GM19023 (cell line): ENCODE measurements at regions not wholly inside any gene's neighbourhood (a gene's known extent, or its start where the extent isn't known, plus 50 kb on each side); places are given as distances from the start of the nearest gene placed in this dataset.
"Not testable (repeated sequence)": the region's sequence is repeated elsewhere in the genome, so short reads cannot be mapped to it uniquely, and the experiment has no call there.

Source experiments
- ATAC-seq: cut with Tn5 transposase; IDR thresholded peaks from one replicate; pipeline ENCODE4 v1.9.1; 2021; ENCODE audit warnings: mild to moderate bottlenecking, moderate library complexity; ENCODE audit not compliant: unreplicated experiment

DNA sequence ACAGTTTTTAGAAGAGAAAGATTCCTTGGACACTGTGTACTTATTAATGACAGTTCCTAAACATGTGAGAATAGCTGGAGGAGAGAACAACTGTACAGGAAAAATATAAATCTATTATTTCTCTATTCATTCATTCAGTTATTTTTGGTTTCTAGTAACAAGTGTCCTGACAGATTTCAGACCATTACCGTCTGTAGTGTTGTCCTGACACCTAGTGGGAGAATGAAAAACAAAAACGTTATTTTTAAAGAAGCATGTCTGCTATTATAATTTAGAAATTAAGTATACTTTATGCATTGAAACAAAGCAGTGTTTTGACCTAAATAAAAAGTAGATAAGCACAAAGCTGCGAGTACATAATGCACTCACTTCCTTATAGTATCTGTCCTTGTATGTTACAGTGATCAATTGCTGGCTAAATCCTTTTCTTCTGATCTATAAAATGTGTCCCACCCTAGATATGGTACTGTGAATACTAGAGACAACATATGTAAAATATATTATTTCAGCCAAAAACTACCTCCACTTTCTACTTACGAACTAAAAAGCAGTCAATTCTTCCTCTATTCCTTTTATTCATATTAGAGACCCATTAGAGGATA is 575.6 kb downstream of the ARL4A start:
- no peak for ATAC-seq

DNA sequence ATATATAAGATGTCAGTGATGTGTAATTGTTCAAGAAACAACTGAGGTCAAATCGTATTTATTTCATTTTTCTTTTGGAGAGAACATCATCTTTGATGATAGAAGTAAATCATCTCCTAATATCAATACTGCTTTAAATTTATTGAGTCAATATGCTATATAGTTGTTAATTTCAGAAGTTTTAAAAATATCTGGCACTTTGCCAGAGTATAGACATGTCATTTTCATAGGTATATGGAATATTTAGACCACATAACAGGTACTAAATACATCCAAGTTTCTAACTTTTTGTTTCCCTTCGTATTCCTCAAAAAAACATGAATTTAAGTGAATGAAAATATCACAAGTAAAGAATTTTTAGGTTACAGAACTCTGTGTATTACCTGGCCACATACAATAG is 577.8 kb downstream of the ARL4A start:
- ATAC-seq = no peak

- not testable (repeated sequence) for ATAC-seq
Observed at GRCh38 chr7:13274205-13274604, 586.8 kb downstream of the ARL4A start.

DNA sequence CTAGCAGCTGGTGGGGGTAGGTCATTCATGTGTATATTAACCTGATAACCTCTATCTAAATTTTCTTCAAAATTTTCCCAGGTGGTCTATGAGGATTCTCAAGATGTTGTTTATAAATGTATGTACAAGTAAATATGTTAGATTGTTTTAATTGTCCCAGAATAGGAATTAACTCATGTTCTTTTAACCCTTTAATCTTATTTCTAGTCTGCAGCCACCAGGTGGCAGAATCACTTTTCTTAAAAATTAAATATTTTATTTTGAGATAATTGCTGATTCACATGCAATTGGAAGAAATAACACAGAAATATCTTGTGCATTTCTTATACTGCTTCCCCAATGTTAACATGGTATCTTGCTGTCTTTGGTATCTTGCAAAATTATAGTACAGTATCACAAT is 589.5 kb downstream of the ARL4A start:
- no peak for ATAC-seq

GRCh38 chr7:13278020-13278419 is 590.6 kb downstream of the ARL4A start:
- ATAC-seq = no peak

DNA sequence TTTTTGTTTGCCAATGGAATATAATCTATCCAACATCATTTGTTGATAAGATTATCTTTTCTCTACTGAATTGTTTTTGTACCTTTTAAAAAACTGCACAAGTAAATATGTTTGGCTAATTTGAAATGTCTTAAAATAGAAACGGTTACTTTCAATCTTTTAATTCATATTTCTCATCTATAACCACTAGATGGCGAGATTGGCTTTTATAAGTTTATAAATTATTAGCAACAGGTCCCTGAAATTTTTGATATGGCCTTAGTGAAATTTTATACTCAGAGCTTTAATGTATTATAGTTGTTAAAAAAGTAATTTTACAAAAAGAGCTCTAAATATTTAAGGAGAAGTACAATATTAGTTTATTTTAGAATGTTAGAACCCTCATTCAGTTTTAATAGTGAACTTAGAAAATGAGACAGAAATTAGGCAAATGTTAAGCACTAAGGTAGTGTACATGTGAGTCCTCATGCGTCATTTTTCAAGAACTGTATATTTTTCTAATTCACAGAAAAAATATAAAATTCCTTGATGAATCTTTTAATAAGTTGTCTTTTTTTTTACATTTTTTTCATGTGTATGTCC is 592.5 kb downstream of the ARL4A start:
- ATAC-seq = no peak

DNA sequence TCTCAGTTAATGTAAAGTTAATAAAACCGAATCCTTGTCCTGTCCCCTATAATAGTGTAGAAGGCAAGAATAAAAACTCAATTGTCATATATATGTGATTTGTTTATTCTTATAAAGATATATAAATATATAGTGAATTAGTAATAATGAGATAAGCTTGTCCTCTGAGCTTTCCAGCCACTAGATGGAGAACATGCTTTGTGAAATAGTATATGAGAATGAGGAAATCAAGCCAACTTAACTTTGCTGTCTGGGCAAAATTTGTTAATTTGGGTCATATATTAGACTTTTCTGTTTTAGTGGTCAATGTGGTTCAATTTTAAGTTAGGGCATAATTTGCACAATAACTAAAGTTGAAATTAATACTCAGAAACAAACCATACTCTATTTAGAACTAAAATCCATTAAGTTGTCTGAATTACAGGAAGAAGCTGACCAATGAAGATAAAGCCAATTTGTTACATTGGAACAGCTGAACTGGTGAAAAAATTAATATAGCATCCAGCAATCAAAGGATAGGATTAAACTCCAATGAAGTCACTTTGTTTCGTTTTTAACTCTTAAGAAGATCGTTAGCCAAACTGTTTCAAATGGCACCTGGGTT is 595.0 kb downstream of the ARL4A start:
- no peak for ATAC-seq

DNA sequence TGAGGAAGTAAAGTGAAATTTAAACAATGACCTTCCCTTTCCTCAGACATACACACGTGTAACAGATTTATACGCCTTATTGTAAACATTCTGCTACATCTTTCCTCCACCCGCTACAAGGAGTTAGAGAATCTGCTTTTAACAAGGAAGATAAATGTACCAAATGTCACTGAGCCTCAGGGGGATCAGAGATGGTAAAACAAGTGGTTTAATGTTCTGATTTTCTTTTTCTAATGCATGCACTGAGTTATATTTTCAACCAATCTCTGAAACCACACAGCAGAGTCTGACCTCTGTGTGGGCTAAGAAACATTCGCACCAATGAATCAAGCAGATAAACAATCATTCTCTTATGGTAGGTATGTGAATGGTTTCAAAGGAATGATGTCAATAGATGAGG is 599.5 kb downstream of the ARL4A start:
- ATAC-seq = no peak

- ATAC-seq = no peak
Observed at GRCh38 chr7:13288516-13288915, 601.1 kb downstream of the ARL4A start.

- ATAC-seq = no peak
Observed at GRCh38 chr7:13290975-13291374, 603.5 kb downstream of the ARL4A start.

DNA sequence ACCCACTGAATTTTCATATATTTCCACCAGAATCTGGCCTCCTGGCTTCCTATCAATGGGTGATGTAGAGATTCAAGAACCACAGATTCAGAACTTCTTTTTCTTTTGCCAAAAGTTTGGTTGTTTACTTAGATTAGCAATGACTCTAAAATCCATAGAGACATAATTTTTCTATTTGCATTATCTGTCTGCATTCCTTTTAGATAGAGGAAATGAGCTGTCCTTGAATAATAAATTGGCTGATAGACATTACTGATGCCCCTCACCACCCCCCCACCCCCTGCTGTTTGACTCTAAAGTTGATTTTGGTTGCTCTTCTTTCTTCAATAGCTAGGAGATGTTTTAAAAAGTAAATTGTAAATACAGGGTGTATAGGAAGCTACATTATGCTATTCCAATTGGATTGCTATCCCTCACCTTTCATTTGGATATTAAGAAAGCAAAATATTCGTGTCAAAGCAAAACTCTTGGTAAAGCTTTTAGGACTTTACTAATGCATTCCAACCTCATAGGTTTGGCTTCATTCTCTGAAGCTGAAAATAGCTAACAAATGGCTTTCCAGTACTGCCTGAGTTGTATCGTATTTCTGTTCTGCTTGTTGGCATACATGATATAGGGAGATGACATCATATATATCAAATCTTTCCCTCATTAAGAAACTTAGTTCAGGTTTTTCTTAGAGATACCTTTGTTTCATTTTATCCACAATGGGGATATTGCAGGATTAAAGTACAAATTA is 606.0 kb downstream of the ARL4A start:
- ATAC-seq = no peak

GRCh38 chr7:13307040-13307439 is 619.6 kb downstream of the ARL4A start:
- ATAC-seq = no peak

GRCh38 chr7:13308423-13308822 is 621.0 kb downstream of the ARL4A start:
- no peak for ATAC-seq

DNA sequence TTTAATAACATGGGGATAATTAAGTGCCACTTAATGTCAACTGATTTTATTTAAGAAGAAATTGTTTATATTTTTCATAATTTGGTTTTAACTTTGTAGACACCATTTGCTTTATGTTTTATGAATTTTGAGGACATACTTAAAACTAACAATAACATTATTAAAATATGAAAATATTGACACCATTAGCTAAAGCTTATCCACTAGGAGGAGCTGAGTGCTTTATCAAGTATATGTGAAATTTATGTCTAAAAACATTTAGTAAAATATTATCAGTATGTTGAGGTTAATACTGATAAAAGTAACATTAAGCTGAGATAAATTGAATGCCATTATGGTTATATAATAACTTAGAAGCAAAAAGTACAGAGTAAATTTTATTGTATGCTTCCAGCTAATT is 622.1 kb downstream of the ARL4A start:
- ATAC-seq = no peak

DNA sequence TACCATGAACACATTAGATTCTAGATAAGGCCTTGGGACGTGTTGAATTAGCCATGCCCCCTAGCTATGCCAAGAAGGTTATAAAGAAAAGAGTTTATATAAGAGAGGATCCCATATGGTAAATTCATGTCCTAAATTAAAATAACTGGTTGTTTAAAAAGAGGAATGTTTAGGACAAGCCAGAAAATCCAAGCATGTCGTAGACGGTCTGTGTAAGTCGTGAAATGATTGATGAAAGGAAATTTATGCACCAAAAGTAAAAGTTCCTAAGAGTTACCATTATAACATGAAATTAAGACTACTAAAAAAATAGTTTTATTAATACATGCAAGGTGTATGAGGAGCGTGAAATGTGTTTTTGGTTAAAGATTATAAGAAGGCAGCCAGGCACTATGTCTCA is 624.9 kb downstream of the ARL4A start:
- ATAC-seq = no peak

GRCh38 chr7:13320333-13320732 is 632.9 kb downstream of the ARL4A start:
- ATAC-seq = no peak

DNA sequence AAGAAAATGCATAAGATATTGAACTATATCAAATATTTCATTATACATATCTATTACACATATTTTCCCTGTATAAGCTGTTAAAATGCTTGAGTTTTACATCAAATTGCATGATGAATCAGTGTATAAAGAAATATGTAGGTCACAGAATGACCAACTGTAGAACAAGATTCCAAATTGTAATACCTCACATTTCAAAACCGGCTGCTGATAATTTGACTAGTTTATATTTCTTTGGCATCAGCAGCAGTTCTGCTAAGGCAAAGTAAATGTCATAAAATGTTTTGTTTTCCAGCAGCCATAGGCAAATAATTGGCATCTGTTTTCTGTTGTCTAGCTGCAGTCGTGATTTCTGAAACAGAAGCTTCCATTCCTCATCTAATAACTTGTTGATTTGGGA is 633.9 kb downstream of the ARL4A start:
- ATAC-seq = no peak

DNA sequence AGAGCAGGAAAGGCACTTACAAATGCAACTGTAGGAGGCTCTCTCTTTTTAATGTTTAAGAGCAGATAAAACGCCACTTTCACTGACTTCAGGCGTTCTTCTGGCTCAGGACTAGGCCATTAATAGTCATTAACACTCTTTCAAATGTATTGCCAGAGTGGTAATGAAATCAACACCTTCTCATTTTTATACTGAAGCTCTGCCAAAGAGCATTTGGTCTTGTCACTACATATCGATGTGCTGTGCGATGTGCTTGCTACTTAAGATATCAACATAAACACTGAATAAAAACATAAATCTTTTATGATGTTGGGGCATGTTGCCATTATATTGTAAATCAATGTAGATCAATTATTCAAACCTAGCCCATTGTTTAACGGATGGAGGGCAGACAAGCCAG is 634.7 kb downstream of the ARL4A start:
- ATAC-seq = no peak

DNA sequence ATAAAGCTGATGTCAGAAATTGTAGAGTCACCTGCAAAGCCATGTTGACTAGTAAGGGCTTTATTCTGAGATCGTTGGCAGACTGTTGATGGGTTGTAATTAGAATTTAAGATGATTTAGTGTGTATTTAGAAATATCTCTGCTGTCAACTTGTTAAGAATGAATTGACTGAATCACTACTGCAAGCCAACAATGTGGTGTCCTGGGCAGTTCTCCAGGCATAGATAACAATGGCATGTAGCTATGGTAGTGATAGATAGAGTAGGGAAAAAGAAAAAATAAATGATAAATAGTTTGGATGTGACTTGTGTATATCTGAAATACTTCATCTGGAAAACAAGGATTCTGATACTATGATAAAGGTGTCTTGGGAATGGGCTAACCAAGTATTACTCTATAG is 640.2 kb downstream of the ARL4A start:
- no peak for ATAC-seq

- no peak for ATAC-seq
Observed at GRCh38 chr7:13333371-13333770, 645.9 kb downstream of the ARL4A start.

GRCh38 chr7:13336227-13336626 is 648.8 kb downstream of the ARL4A start:
- no peak for ATAC-seq

DNA sequence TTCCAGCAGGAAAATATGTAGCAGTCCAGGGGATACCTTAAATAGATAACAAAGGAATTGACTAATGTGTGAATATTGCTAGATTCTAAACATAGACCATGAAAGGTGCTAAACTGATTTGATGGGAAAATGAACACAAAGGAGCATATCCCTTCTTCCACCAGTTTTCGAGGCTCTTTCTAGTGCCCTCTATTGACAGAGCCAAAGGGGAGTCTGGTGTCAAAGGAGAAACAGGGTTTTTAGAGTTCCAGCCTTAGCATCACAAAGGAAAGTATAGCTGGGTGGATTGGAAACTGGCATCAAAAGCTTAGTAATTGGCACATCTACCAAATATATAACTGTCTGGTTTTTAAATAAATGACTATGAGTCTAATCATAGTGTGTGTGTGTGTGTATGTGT is 636.8 kb downstream of the ETV1 start:
- ATAC-seq = no peak
